ENCODE measurements at regions not wholly inside any gene's neighbourhood (a gene's known extent, or its start where the extent isn't known, plus 50 kb on each side); places are given as distances from the start of the nearest gene placed in this dataset.

GRCh38 chr12:48263617-48264016, 60.5 kb upstream of the OR10AD1 start:
- H2BK12ac ChIP-seq (ENCODE audit: low read length): no peak overlapping the region
- no CpG with 5 or more reads among the region's 1 CpG for WGBS (ENCODE audit: extremely low coverage, insufficient coverage, insufficient read length)
- H4K8ac ChIP-seq (ENCODE audit: low read depth, low read length): no peak overlapping the region

GRCh38 chr12:48261773-48262172, 58.7 kb upstream of the OR10AD1 start:
- no peak overlapping the region for H3K27ac ChIP-seq (ENCODE audit: low read depth, low read length)
- WGBS (ENCODE audit: extremely low coverage, insufficient coverage, insufficient read length): no CpG with 5 or more reads among the region's 2 CpGs

More at GRCh38 chr12:48263617-48264016, 60.5 kb upstream of the OR10AD1 start:
- Histone ChIP-seq H3K4me3 (ENCODE audit: low read depth, low read length) (no peak overlapping the region), H3K4me1 (ENCODE audit: control insufficient read depth in 1 of 2, insufficient read depth in 2 of 2, low read length in 2 of 2) (no peaks in the 10 kb centered on the region), H3K23ac (ENCODE audit: low read length) (no peak overlapping the region), H3K36me3 (ENCODE audit: control insufficient read depth in 1 of 2, insufficient read depth in 2 of 2, low read length in 2 of 2) (no peaks in the 10 kb centered on the region), H3K9me3 (ENCODE audit: insufficient read depth, low read depth, low read length) (no peaks in the 10 kb centered on the region), H3K4ac (ENCODE audit: low read depth, low read length) (no peak overlapping the region), H3K18ac (ENCODE audit: low read length) (no peak overlapping the region), H2AFZ (ENCODE audit: insufficient read depth, low read length, poor library complexity) (no peak overlapping the region), H3K79me1 (ENCODE audit: low read length) (no peaks in the 10 kb centered on the region), H2AK5ac (ENCODE audit: low read length) (no peak overlapping the region), H4K91ac (ENCODE audit: low read depth, low read length) (no peak overlapping the region), H3K27ac (ENCODE audit: low read depth, low read length) (no peak overlapping the region), H4K12ac (ENCODE audit: low read depth, low read length) (no peak overlapping the region), H2BK120ac (ENCODE audit: insufficient read depth, low read length, poor library complexity) (no peak overlapping the region), H3K9ac (ENCODE audit: low read length) (no peak overlapping the region), H3K27me3 (ENCODE audit: insufficient read depth, low read length) (no peaks in the 10 kb centered on the region), H3K79me2 (ENCODE audit: control insufficient read depth, insufficient read depth, low read length, poor library complexity) (no peaks in the 10 kb centered on the region), H2BK5ac (ENCODE audit: low read depth, low read length, poor library complexity) (no peak overlapping the region), H3K14ac (ENCODE audit: low read length) (no peak overlapping the region), H3K4me2 (ENCODE audit: low read length) (no peak overlapping the region)
- DNase-seq: no peak

More at GRCh38 chr12:48261773-48262172, 58.7 kb upstream of the OR10AD1 start:
- Histone ChIP-seq H2BK12ac (ENCODE audit: low read length) (no peak overlapping the region), H4K8ac (ENCODE audit: low read depth, low read length) (no peak overlapping the region), H3K18ac (ENCODE audit: low read length) (no peak overlapping the region), H2BK5ac (ENCODE audit: low read depth, low read length, poor library complexity) (no peak overlapping the region), H3K4ac (ENCODE audit: low read depth, low read length) (no peak overlapping the region), H3K4me1 (ENCODE audit: control insufficient read depth in 1 of 2, insufficient read depth in 2 of 2, low read length in 2 of 2) (no peaks in the 10 kb centered on the region), H3K9me3 (ENCODE audit: insufficient read depth, low read depth, low read length) (no peaks in the 10 kb centered on the region), H2AFZ (ENCODE audit: insufficient read depth, low read length, poor library complexity) (no peak overlapping the region), H4K91ac (ENCODE audit: low read depth, low read length) (no peak overlapping the region), H3K23ac (ENCODE audit: low read length) (no peak overlapping the region), H3K4me2 (ENCODE audit: low read length) (no peak overlapping the region), H3K79me1 (ENCODE audit: low read length) (no peaks in the 10 kb centered on the region), H3K9ac (ENCODE audit: low read length) (no peak overlapping the region), H3K79me2 (ENCODE audit: control insufficient read depth, insufficient read depth, low read length, poor library complexity) (no peaks in the 10 kb centered on the region), H2BK120ac (ENCODE audit: insufficient read depth, low read length, poor library complexity) (no peak overlapping the region), H2AK5ac (ENCODE audit: low read length) (no peak overlapping the region), H4K12ac (ENCODE audit: low read depth, low read length) (no peak overlapping the region), H3K36me3 (ENCODE audit: control insufficient read depth in 1 of 2, insufficient read depth in 2 of 2, low read length in 2 of 2) (no peaks in the 10 kb centered on the region), H3K14ac (ENCODE audit: low read length) (no peak overlapping the region), H3K27me3 (ENCODE audit: insufficient read depth, low read length) (no peaks in the 10 kb centered on the region), H3K4me3 (ENCODE audit: low read depth, low read length) (no peak overlapping the region)
- no peak for DNase-seq
